Thoracic aorta (tissue), 2 donors: ENCODE measurements at regions not wholly inside any gene's neighbourhood (a gene's known extent, or its start where the extent isn't known, plus 50 kb on each side); places are given as distances from the start of the nearest gene placed in this dataset.
"Not testable (repeated sequence)": the region's sequence is repeated elsewhere in the genome, so short reads cannot be mapped to it uniquely, and the experiment has no call there.

ENCODE experiments used
- ATAC-seq: fragments of 150-250 bp; one replicate; pipeline ENCODE4 v1.8.0; 2017; ENCODE audit warnings: low read depth; ENCODE audit not compliant: insufficient number of reproducible peaks, low FRiP score
- DNase-seq: peaks from one replicate; pipeline ENCODE4 v3.0.0-alpha.2; 2020; ENCODE audit warnings: low spot score
- H3K27ac ChIP-seq, 2 donors: fragments of 200-600 bp; sonication (generic); 1 replicate in 1 of 2; 2 replicates in 1 of 2; pipeline ENCODE4 v1.5.1; 2016; ENCODE audit warnings: mild to moderate bottlenecking in 2 of 2, moderate library complexity in 2 of 2
- H3K27me3 ChIP-seq: fragments of 200-600 bp; sonication (generic); replicated peaks from 2 replicates; pipeline ENCODE4 v1.6.0; 2016; ENCODE audit warnings: mild to moderate bottlenecking; ENCODE audit not compliant: insufficient read depth
- H3K36me3 ChIP-seq: fragments of 200-600 bp; sonication (generic); one replicate; pipeline ENCODE4 v1.5.1; 2016
- H3K4me1 ChIP-seq, 2 donors: fragments of 200-600 bp; sonication (generic); 1 replicate in 1 of 2; 2 replicates in 1 of 2; pipeline versions ENCODE4 v1.5.1 to v1.6.0; 2016; ENCODE audit warnings: low read depth in 2 of 2, mild to moderate bottlenecking in 1 of 2; ENCODE audit not compliant: control insufficient read depth in 1 of 2
- H3K4me3 ChIP-seq: fragments of 200-600 bp; sonication (generic); 2 replicates; pipeline ENCODE4 v1.5.1; 2016; ENCODE audit warnings: mild to moderate bottlenecking
- H3K9me3 ChIP-seq: fragments of 200-600 bp; sonication (generic); 2 replicates; pipeline ENCODE4 v1.5.1; 2016
- TF ChIP-seq, protein P1 (sequence below): fragments of 200-600 bp; sonication (generic); IDR thresholded peaks from one replicate; pipeline ENCODE4 v1.5.1; 2019; ENCODE audit warnings: antibody characterized with exemption

DNA sequence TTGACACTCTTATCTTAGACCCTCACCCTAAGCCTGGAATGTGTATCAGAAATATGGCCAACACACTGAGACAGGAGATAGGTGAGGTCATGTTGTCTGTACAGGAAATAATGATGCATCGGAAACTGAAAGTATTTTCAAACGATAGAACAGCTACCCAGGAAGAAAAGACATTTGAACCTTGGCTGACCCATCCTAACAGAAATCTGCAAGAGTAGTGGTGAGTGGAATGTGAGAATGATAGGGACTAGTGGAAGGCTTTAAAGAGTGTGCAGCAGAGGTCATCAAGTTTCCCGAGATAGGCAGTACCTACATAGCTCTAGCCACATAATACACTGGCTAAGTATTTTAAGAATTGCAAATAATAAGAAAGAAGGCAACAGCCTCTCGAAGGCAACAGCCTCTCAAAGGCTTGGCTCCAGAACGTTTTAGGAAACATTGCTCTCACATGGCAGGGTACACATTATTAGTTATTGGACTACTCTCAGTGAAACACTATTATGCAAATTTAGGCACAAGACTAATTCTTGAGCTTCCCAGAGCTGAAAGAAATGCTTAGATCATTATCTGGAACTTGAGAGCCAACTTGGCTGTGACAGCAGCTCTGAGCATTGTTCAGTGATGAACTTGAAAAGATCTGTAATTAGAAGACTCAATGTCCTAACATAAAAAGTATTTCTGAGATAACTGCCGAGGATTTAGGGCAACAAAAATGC, 133.1 kb upstream of the FBXL7 start:
- no peak for ATAC-seq
- H3K27ac ChIP-seq: no peak overlapping the region
- no peak for DNase-seq
- TF ChIP-seq, protein P1, sequence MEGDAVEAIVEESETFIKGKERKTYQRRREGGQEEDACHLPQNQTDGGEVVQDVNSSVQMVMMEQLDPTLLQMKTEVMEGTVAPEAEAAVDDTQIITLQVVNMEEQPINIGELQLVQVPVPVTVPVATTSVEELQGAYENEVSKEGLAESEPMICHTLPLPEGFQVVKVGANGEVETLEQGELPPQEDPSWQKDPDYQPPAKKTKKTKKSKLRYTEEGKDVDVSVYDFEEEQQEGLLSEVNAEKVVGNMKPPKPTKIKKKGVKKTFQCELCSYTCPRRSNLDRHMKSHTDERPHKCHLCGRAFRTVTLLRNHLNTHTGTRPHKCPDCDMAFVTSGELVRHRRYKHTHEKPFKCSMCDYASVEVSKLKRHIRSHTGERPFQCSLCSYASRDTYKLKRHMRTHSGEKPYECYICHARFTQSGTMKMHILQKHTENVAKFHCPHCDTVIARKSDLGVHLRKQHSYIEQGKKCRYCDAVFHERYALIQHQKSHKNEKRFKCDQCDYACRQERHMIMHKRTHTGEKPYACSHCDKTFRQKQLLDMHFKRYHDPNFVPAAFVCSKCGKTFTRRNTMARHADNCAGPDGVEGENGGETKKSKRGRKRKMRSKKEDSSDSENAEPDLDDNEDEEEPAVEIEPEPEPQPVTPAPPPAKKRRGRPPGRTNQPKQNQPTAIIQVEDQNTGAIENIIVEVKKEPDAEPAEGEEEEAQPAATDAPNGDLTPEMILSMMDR: no peak
- no peaks in the 10 kb centered on the region for H3K36me3 ChIP-seq
- no peaks in the 10 kb centered on the region for H3K27me3 ChIP-seq
- no peaks in the 10 kb centered on the region for H3K9me3 ChIP-seq
- H3K4me1 ChIP-seq: peaks cover 3 to 9% of the 10 kb centered on the region in 2 donors
- H3K4me3 ChIP-seq: peak overlapping the region; percentile 46

GRCh38 chr5:15365070-15365469, 134.9 kb upstream of the FBXL7 start:
- Histone ChIP-seq H3K27me3 (no peaks in the 10 kb centered on the region), H3K9me3 (no peaks in the 10 kb centered on the region), H3K4me3 (no peak overlapping the region), H3K27ac (no peak overlapping the region), H3K4me1 (peaks cover 3 to 9% of the 10 kb centered on the region in 2 donors), H3K36me3 (no peaks in the 10 kb centered on the region)
- ATAC-seq: no peak
- no peak for DNase-seq
- TF ChIP-seq, protein P1: no peak

- TF ChIP-seq, protein P1: no peak
- Histone ChIP-seq H3K27ac (no peak overlapping the region), H3K9me3 (no peaks in the 10 kb centered on the region), H3K27me3 (no peaks in the 10 kb centered on the region), H3K4me1 (peaks cover 3 to 9% of the 10 kb centered on the region in 2 donors), H3K36me3 (no peaks in the 10 kb centered on the region), H3K4me3 (no peak overlapping the region)
- no peak for ATAC-seq
- DNase-seq: no peak
These were observed 136.4 kb upstream of the FBXL7 start for GRCh38 chr5:15363601-15364000.

DNA sequence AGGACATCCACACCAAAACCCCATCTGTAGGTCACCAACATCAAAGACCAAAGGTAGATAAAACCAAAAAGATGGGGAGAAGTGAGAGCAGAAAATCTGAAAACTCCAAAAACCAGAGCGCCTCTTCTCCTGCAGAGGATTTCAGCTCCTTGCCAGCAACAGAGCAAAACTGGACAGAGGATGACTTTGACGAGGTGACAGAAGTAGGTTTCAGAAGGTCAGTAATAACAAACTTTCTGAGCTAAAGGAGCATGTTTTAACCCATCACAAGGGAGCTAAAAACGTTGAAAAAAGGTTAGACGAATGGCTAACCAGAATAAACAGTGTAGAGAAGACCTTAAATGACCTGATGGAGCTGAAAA, 142.9 kb upstream of the FBXL7 start:
- not testable (repeated sequence) for ATAC-seq, DNase-seq, H3K4me1 ChIP-seq, H3K27me3 ChIP-seq, H3K27ac ChIP-seq, H3K36me3 ChIP-seq, H3K9me3 ChIP-seq, H3K4me3 ChIP-seq

GRCh38 chr5:15356308-15357091, 143.5 kb upstream of the FBXL7 start:
- DNase-seq, H3K27ac ChIP-seq, H3K9me3 ChIP-seq, H3K27me3 ChIP-seq, H3K4me3 ChIP-seq, ATAC-seq, H3K4me1 ChIP-seq, H3K36me3 ChIP-seq: not testable (repeated sequence)

DNA sequence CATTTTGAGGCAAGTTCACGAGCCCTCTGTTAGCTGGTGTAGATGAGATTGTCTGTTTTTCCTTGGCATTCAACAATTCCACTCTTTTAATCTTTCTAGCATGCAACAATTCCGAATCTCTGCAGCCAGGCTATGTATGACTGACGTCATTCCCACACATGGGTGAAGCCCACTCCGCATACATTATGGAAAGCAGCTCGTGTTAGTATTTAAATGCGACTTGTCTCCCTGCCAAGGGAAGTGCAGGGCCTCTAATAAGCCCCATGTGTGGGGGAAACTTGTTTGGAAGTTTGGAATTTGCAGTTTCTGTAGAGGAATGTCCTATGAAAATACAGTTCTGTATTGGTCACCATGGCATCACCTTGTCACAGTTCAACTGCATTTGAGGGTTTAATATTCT, 146.0 kb upstream of the FBXL7 start:
- TF ChIP-seq, protein P1: no peak
- Histone ChIP-seq H3K27ac (no peak overlapping the region), H3K9me3 (no peaks in the 10 kb centered on the region), H3K36me3 (no peaks in the 10 kb centered on the region), H3K27me3 (no peaks in the 10 kb centered on the region), H3K4me3 (no peak overlapping the region), H3K4me1 (no peaks in the 10 kb centered on the region)
- ATAC-seq (no peak), DNase-seq (no peak)
